HG03064 (cell line): ENCODE measurements at regions not wholly inside any gene's neighbourhood (a gene's known extent, or its start where the extent isn't known, plus 50 kb on each side); places are given as distances from the start of the nearest gene placed in this dataset.

Source experiments
- ATAC-seq: cut with Tn5 transposase; IDR thresholded peaks from one replicate; pipeline ENCODE4 v1.9.1; 2021; ENCODE audit warnings: low read depth; ENCODE audit not compliant: unreplicated experiment

- ATAC-seq, result no peak
These were observed 118.3 kb upstream of the DSEL start for GRCh38 chr18:67634631-67635338.

GRCh38 chr18:67633939-67634338, 117.4 kb upstream of the DSEL start:
- no peak for ATAC-seq

DNA sequence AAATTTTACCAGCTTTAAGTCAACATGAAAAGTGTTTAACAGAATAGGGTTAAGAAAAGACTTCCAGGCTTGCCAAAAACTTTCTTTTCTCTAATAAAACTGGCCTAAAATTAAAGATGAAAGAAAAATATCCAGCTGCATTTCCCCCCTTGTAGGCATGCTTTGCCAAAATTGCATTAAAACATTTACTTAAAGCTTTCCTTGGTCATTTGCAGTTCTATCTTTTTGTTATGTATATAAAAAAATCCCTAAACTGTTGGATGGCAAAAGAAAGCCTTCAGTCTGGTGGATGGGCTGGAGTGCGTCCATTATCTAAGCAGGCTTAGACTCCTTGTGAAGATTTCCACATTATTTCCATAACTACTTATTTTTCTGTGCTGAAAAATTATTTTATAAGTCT, 105.4 kb upstream of the DSEL start:
- ATAC-seq, result no peak

DNA sequence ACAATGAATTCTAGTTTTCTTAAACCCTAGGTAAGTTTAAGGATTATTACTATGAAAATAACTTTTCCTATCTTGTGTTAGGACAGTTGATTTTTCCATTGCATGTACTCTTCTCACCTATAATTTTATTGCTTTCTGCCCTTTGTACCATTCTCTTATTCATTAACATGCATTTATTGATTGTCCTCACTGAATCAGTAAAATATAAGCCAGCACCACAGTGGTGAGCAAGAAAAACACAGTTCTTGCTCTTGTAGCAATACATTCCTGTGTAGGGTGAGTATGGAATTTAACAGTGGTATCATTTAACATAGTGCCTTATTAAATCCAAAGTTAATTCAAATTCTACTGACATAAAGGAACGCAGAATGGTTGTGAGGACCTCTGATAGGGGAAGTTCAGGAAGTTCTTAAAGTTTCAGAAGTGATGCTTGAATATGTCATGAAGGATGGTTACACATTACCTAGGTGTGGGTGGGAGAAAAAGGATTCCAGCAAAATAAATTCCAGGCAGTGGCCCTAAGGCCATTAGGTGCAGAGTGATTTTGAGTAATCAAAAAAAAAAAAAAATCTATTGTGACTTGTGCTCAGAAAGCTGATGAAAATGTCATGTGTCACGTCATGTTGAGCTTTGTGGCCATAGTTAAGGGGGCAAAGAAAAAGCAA, 104.7 kb upstream of the DSEL start:
- ATAC-seq, result no peak

GRCh38 chr18:67618061-67618460, 101.5 kb upstream of the DSEL start:
- ATAC-seq, result no peak

DNA sequence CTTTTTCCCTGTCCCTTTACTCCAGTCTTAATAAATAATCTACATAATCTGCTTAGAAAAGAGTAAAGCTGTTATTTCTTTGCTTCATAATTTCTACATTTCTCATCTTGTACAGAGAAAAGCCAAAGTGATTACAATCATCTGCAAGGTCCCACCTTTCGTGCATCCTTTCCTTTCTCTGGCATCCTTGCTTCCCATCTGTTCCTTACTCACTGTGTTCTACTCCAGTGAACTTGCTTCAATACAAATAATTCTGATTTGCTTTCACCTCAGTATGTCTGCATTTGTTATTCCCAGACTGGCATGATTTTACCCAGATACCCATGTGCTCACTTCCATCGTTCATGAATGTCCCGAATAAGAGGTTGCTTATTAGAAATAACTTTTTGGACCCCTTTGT, 99.4 kb upstream of the DSEL start:
- ATAC-seq, result no peak

GRCh38 chr18:67613731-67614130, 97.2 kb upstream of the DSEL start:
- ATAC-seq, result no peak

- no peak for ATAC-seq
These were observed 95.8 kb upstream of the DSEL start for GRCh38 chr18:67612281-67612680.

DNA sequence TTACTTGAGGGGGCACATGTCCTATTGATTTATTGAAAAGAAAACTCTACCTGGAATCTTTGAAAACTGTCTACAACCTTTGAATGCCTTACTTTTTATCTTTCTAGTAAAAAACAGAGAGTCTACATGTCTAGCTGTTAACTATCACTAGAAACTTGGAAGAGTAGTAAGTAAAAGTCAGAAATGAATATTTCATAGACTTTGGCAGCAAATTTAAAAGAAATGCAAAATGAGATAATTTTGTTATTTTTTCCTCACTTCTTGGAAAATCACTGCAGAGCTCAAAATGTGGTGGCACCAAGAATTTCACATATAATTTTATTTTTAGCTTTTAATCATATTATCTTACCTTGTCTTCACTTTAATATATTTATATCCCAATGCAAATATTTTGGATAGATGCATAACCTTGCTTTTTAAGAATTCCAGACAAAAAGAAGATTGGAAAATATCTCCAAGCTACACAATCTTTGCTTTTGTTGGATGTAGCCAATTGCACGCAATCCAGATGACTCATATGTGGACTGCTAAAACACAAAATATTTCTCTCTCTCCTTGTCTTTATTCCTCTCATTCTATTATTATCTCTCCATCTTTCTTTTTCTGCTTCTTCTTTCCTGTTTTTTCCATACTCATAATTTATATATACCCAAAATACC, 92.2 kb upstream of the DSEL start:
- ATAC-seq, result no peak

- no peak for ATAC-seq
These were observed 91.7 kb upstream of the DSEL start for GRCh38 chr18:67608191-67608590.

DNA sequence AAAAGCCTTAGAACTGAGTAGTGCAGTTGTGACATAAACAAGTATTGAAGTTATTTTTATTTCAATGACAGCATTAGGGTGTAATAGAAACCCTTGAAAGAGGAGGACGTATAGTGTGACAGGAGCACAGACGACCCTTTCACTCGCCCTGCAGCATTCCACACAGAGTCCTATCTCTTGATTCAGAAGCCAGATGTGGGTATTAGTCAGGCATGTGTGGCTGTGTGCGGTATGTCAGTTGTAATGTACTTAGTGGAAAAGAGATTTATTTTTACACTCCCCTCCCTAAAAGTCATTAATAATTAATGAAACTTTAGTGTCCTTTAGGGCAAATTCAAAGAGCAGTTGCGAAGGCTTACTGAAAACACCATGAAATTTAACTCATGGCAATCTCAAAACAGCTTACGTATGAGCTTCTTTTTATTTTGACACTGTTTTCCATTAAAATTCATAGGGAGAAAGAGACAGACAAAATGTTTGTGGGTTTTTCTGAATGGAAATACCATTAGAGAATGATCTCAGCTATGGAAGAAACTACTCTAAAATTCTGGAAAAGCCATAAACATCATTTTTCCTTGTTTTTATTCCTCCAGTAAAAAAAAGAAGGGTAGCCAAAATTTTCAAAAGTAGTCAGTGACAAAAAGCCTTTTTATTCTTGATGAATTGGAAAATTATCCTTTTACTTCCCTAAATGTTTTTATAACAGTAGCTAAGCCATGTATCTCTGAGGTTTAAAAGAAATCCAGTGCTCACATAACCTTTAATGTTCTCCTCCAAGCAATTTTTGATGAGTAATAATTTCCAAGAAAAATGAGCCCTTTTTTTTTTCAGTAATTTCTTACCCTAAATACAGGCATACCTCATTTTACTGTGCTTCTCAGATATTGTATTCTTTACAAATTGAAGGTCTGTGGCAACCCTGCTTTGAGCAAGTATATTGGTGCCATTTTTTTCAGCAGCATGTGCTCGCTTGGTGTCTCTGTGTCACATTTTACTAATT, 84.0 kb upstream of the DSEL start:
- no peak for ATAC-seq

GRCh38 chr18:67599277-67599676, 82.8 kb upstream of the DSEL start:
- no peak for ATAC-seq

DNA sequence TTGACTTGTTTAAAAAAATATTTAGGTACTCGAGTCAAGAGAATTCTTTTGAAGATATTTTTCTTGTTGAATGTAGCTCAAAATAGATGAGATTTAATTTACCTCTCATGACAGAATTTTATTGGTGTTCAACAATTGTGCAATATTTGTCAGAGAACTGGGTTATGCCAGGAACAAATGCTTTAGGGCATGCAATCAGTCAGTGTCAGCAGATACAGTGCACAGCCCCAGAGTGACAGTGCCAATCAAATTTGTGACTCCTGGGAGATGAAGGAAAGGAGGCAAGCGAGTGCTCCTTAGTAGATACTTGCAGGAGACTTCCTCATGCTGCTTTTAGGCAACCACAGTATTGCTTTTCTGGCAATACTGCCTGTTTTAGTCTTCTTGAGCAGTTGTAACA, 81.2 kb upstream of the DSEL start:
- ATAC-seq, result no peak

GRCh38 chr18:67596003-67596402, 79.5 kb upstream of the DSEL start:
- no peak for ATAC-seq

DNA sequence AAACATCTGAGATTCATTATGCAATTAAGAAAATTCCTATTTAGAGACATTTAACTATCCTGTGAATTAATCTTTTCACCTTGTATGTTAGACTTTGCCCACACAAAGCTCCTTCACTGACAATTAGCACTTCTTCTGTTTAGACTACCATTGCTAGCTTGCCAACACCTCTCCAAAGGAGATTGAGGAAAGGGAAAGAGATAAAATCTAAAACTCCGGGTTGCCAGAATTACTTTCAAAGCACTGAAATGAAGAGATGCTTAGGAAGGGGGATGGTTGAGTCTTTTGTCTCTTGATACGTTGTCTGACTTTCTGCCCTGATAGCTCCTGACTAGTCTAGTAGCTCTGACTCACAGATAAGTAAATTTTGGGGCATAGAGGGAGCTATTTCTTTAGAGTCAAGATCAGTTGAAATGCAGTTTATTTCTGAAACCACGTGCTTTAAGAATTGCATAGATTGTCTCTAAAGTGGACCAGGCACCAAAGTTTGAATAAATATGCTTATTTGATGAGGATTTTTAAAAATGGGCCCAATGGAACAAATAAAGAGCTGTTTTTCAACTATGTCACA, 74.1 kb upstream of the DSEL start:
- ATAC-seq, result no peak

GRCh38 chr18:67589325-67589724, 72.8 kb upstream of the DSEL start:
- ATAC-seq, result no peak

- ATAC-seq, result no peak
These were observed 69.6 kb upstream of the DSEL start for GRCh38 chr18:67586101-67586500.

- no peak for ATAC-seq
These were observed 67.1 kb upstream of the DSEL start for GRCh38 chr18:67583621-67584020.

GRCh38 chr18:67582488-67582887, 66.0 kb upstream of the DSEL start:
- no peak for ATAC-seq

GRCh38 chr18:67581178-67581577, 64.7 kb upstream of the DSEL start:
- ATAC-seq, result no peak
